ENCODE measurements at regions not wholly inside any gene's neighbourhood (a gene's known extent, or its start where the extent isn't known, plus 50 kb on each side); places are given as distances from the start of the nearest gene placed in this dataset.
"Not testable (repeated sequence)": the region's sequence is repeated elsewhere in the genome, so short reads cannot be mapped to it uniquely, and the experiment has no call there.

DNA sequence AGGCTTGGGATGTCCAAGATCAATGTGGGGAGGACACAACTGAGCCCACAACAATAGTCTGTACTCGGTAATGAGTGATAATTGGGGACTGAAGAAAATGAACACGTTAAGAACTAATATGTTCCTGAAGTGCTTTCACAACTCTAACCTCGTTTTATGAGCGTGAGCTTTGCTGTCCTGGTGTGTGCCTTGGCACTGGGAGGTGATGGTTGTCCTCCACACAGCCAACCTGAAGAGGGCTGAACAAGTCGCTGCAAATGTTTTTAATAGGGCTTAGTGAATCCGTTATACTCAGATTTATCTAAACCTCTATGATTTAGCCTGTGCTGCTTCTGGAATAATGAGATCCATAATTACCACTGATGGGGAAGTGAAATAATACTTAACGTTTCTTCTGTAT lies 76.5 kb upstream of the PZP start:
- TF ChIP-seq CTCF (conservative IDR thresholded peaks at IDR 0.05; ENCODE audit: low read length); EZH2phosphoT487 (IDR thresholded peaks at IDR 0.05; ENCODE audit: borderline replicate concordance, low read depth, low read length): not testable (repeated sequence)
